Inflammatory macrophage treated with lipopolysaccharide for 1 hour (primary cell): ENCODE measurements at regions not wholly inside any gene's neighbourhood (a gene's known extent, or its start where the extent isn't known, plus 50 kb on each side); places are given as distances from the start of the nearest gene placed in this dataset.

Source experiments
- DNase-seq, 2 donors: peaks; one replicate each; pipeline ENCODE4 v3.0.0-alpha.2; 2020 to 2022

DNA sequence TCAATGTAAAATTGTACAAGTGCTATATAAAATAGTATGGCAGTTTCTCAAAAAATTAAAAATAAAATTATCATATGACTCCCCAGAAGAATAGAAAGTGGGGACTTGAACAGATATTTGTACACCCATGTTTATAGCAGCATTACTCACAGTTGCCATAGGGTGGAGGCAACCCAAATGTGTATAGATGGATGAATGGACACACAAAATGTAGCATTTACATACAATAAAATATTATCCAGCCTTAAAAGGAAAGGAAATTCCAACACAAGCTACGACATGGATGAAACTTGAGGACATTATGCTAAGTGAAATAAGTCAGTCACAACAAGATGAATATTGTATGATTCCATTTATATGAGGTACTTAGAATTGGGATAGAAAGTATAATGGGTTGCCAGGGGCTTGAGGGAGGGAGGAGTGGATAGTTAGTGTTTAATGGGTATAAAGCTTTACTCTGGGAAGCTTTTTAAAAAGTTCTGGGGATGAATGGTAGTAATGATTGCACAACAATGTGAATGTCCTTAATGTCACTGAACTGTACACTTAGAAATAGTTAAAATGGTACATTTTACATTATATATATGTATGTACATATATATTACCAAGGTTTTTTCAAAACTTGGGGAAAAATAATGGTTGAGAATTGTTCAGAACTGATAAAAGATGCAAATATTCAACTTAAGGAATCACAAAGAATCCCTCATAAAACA, 53.0 kb upstream of the ADORA3 start:
- no peak for DNase-seq

DNA sequence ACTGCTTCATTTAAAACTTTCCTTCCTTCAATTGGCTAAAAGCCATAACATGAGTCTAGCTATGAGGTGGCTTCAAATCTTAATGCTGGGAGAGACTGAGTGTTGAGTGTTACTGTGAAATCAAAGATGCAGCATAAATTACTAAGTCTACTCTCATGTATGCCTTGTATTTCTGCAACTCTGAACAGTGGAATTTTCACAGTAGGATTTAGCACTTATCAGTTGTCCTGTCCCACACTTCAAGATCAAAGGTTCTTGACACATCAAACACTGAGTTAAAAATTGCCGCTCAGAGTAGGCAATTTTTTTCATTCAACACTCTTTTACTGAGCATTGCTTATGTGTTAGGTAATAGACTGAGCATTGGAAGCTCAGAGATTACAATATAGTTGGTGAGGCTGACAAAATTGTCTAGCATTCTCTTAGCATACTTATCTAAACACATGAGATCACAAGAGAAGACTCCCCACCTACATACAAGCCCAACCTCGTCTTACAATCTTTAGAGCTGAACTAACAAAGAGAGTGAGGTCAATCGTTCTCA, 56.4 kb upstream of the ADORA3 start:
- DNase-seq, result no peak

DNA sequence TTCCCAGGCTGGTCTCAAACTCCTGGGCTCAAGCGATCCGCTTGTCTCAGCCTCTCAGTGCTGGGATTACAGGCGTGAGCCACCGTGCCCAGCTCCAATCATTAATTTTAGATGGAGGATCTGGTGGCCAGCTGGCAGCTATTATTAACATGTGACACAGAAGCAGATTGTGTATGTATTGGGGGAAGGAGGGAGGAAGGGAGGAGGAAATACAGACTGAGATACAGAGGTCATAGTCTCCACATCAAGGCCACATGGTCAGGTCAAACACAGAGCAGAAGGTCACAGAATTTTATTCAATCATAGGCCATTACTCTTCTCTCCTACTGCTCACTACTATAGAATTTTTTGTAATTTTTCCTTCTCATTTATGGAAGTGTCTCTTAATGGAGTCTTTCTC, 57.9 kb upstream of the ADORA3 start:
- DNase-seq, result no peak

DNA sequence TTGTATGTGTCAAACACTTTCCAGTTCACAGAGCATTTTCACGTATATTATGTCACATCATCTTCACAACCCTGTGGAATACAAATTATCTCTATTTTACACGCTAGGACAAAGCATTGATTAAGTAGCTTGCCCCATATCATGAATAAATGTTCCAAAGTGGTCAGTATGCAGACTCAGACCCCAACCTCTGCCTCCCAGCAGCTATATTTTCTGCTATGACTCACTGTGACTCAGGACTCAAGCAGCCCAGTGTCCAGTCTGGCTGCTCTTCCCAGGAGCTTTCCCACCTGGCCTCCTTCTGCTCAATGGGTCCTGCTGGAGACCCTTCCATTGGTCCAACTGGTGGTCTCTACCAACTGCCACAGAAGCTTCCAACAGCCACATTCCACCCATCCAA, 56.0 kb upstream of the RAP1A start:
- no peak for DNase-seq

DNA sequence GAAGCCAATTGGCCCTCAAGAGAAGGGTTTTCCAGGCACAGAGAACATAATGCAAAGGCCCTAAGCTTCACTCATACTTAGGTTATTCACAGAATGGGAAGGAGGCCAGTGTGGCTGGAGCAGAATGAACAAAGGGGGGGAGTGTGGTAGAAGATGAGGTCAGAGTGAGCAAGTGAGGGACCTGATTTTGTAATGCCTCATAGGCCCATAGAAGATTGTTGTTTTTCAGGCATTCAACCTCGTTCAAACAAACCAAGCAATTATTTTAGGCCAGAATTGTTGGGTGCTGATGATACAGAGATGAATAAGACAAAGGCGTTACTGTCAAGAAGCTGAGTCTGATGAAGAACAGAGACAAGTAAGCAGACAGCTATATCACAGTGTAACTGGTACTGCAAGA, 54.5 kb upstream of the RAP1A start:
- DNase-seq, result peak in 1 of 2 donors; percentile 35

DNA sequence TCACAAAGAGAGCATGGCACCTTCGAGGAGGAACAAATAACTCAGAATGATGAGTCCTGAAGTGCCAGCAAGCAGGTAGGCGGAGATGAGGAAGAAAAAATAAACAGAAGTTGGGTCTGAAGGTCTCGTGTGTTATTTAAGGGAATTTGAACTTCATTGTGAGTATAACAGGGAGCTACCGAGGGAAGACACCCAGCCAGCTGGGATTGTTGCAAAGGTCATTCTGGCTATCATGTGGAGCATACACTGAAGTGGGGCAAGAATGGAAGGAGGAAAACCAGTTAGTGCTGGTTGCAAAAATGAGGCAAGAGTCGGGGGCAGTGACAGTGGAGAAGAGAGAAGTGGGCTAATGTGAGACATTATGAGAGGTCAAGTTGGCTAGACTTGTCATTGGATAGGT, 53.6 kb upstream of the RAP1A start:
- peak; percentile 9 to 41 for DNase-seq

DNA sequence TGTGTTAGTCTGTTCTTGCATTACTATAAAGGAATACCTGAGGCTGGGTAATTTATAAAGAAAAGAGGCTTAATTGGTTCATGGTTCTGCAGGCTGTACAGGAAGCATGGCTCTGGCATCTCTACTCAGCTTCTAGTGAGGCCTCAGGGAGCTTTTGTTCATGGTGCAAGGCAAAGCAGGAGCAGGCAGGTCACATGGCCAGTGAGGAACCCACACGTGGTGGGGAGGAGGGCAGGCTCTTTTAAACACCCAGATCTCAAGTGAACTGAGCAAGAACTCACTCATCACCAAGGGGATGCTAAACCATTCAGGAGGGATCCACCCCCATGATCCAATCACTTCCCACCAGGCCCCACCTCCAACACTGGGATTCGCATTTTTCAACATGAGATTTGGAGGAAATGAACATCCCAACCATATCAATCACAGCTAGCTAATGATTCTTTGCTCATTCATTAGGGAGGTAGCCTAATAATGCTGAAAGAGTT, 51.4 kb upstream of the RAP1A start:
- DNase-seq, result no peak
